ENCODE measurements at regions not wholly inside any gene's neighbourhood (a gene's known extent, or its start where the extent isn't known, plus 50 kb on each side); places are given as distances from the start of the nearest gene placed in this dataset.

DNA sequence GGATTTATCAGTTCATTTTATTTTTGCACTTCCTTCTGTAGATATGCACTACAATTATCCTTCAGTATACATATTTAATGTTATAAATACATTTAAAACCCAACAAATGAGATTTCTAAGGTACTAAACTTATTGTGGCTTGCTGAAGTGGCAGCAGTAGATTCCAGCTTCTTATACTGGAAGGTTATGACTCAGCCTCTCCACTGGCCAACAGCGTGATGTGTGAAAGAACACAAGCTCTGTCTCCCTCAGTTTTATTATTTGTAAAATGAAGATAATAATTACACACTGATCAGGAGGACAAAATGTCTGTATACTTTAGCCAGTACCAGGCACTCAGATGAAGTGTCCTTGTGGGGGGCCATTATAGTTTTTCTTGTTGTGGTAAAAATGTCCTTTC, 1147.1 kb downstream of the CNTNAP5 start:
- TF ChIP-seq, protein P1, sequence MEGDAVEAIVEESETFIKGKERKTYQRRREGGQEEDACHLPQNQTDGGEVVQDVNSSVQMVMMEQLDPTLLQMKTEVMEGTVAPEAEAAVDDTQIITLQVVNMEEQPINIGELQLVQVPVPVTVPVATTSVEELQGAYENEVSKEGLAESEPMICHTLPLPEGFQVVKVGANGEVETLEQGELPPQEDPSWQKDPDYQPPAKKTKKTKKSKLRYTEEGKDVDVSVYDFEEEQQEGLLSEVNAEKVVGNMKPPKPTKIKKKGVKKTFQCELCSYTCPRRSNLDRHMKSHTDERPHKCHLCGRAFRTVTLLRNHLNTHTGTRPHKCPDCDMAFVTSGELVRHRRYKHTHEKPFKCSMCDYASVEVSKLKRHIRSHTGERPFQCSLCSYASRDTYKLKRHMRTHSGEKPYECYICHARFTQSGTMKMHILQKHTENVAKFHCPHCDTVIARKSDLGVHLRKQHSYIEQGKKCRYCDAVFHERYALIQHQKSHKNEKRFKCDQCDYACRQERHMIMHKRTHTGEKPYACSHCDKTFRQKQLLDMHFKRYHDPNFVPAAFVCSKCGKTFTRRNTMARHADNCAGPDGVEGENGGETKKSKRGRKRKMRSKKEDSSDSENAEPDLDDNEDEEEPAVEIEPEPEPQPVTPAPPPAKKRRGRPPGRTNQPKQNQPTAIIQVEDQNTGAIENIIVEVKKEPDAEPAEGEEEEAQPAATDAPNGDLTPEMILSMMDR (conservative IDR thresholded peaks at IDR 0.05 in 1 of 2, IDR thresholded peaks at IDR 0.05 in 1 of 2; ENCODE audit: extremely low read depth in 1 of 2, insufficient read depth in 1 of 2, low read depth in 1 of 2, low read length in 2 of 2), result no peak
- no peak for TF ChIP-seq EZH2 (IDR thresholded peaks at IDR 0.05; ENCODE audit: borderline replicate concordance, low read length)
